ENCODE measurements at regions not wholly inside any gene's neighbourhood (a gene's known extent, or its start where the extent isn't known, plus 50 kb on each side); places are given as distances from the start of the nearest gene placed in this dataset.
A peak's percentile ranks its signal among the peaks of the same experiment; 100 is the strongest.

DNA sequence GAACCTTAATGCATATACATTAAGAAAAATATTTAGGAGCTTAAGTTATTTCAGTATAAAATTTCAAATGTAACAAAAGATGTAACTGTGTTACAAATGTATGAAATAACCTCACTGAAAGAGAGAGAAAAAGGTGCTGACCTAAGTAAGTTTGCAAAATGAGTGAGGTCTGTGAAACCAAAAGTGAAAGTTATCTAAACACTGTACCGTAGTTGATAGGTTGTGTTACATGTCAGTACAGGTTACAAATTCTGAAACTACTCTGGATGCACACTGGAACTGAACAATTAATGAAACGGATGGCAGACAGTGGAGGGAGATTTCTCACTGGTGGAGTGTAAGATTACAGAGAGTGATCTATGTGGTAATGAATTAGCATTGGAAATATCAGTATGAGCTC, 420.7 kb downstream of the ZNF385D start:
- Histone ChIP-seq H3K27me3 (no peaks in the 10 kb centered on the region), H3K4me1 (ENCODE audit: low read depth) (peaks cover 5% of the 10 kb centered on the region), H3K36me3 (no peaks in the 10 kb centered on the region), H3K9me3 (ENCODE audit: low read depth) (no peaks in the 10 kb centered on the region), H3K4me3 (no peak overlapping the region), H3K27ac (no peak overlapping the region)
- TF ChIP-seq, protein P1, sequence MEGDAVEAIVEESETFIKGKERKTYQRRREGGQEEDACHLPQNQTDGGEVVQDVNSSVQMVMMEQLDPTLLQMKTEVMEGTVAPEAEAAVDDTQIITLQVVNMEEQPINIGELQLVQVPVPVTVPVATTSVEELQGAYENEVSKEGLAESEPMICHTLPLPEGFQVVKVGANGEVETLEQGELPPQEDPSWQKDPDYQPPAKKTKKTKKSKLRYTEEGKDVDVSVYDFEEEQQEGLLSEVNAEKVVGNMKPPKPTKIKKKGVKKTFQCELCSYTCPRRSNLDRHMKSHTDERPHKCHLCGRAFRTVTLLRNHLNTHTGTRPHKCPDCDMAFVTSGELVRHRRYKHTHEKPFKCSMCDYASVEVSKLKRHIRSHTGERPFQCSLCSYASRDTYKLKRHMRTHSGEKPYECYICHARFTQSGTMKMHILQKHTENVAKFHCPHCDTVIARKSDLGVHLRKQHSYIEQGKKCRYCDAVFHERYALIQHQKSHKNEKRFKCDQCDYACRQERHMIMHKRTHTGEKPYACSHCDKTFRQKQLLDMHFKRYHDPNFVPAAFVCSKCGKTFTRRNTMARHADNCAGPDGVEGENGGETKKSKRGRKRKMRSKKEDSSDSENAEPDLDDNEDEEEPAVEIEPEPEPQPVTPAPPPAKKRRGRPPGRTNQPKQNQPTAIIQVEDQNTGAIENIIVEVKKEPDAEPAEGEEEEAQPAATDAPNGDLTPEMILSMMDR (IDR thresholded peaks at IDR 0.05; ENCODE audit: low read depth, low read length): no peak
- peak in 1 of 2 donors; percentile 7 for DNase-seq (ENCODE audit: low read depth in 1 of 2, low spot score in 1 of 2)

DNA sequence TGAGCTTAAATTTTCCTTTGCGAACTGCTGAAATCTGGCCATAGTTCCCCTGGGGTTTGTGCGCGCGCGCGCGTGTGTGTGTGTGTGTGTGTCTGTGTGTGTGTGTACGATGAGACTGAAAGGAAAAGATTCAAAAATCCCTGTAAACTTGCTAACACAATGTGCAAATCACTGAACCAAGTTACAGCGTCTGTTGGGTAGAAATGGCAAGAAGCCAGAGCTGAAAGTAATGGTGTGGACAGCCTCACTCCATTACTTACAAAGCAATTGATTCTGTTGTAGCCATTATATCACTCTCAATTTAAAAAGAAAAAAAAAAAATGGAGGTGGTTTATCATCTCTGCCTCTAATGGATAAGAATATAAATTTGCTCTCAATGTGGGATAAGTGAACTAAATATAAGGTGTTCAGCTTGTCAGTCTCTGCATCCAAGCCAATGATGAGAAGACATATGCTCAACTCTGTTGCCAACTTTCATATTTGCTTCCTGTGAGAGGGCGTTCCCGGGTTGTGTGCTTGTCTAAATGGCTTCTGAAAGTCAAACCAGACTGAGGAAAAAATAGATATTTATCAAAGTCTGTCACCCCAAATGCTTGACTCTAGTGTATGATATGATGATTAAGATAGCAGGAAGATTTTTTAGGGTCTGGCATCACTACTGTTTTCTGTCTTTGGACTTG, 422.2 kb downstream of the ZNF385D start:
- Histone ChIP-seq H3K4me3 (no peak overlapping the region), H3K4me1 (ENCODE audit: low read depth) (peaks cover 5% of the 10 kb centered on the region), H3K27ac (no peak overlapping the region), H3K27me3 (no peaks in the 10 kb centered on the region), H3K36me3 (no peaks in the 10 kb centered on the region), H3K9me3 (ENCODE audit: low read depth) (no peaks in the 10 kb centered on the region)
- peak in 1 of 2 donors; percentile 12 for DNase-seq (ENCODE audit: low read depth in 1 of 2, low spot score in 1 of 2)
- TF ChIP-seq, protein P1 (IDR thresholded peaks at IDR 0.05; ENCODE audit: low read depth, low read length): no peak

DNA sequence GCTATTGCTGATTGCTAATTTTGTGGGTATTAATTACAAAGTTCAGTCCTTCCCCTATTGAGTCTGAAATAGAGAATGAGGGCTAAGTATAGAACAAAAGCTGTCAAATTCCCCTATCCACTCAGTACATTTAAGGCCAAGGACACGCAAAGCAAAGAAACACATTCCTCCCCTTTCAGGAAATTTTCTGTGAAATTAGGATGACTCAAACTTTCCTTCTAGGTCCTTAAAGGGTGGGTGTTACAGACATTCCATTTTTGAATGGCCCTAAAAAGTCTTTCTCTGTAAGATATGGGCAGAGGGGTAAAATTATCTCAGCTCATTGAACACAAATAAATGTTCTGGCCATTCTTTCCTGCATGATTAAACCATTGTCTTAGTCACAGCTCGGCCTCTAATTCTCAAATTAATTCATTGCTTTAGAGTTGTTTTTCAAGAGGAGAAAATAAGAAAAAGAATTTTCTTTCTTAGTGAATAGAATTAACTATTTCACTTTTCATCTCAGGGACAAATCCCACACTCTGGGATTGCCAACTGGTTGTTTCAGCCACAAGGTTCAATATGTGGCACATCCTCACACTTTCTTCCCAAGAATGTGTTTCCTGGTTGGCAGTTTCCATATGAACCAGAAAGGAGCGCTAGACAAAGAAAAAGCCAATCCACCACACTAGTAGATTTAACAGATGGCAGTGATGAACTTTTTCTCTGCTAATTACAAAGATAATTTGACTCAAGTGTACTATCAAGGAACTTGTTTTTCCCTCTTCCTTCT, 424.1 kb downstream of the ZNF385D start:
- TF ChIP-seq, protein P1 (IDR thresholded peaks at IDR 0.05; ENCODE audit: low read depth, low read length): no peak
- Histone ChIP-seq H3K27ac (no peak overlapping the region), H3K4me3 (no peak overlapping the region), H3K27me3 (no peaks in the 10 kb centered on the region), H3K9me3 (ENCODE audit: low read depth) (no peaks in the 10 kb centered on the region), H3K36me3 (no peaks in the 10 kb centered on the region), H3K4me1 (ENCODE audit: low read depth) (peaks cover 5% of the 10 kb centered on the region)
- DNase-seq (ENCODE audit: low read depth in 1 of 2, low spot score in 1 of 2): peak in 1 of 2 donors; percentile 75

DNA sequence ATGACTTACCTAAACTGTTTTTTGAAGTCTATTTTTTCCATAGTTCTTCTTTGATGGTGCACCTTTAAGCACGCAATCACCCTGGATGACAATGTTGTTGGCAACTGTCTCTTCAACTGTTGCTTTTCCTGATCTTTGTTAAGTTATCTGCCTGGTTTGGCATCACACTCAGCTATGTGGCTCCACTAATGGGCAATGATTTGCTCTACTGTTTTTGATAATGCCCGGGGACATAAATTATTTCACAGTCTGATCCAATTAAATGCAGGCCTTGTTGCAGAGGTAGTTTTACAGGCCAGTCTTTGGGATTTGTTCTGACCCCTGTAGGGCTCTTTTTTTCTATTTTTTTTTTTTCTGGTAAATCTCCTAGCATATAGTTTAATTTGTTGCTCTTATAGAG, 436.3 kb downstream of the ZNF385D start:
- Histone ChIP-seq H3K4me3 (no peak overlapping the region), H3K9me3 (ENCODE audit: low read depth) (no peaks in the 10 kb centered on the region), H3K36me3 (no peaks in the 10 kb centered on the region), H3K4me1 (ENCODE audit: low read depth) (no peaks in the 10 kb centered on the region), H3K27me3 (no peaks in the 10 kb centered on the region), H3K27ac (no peak overlapping the region)
- TF ChIP-seq, protein P1 (IDR thresholded peaks at IDR 0.05; ENCODE audit: low read depth, low read length): no peak
- DNase-seq (ENCODE audit: low read depth in 1 of 2, low spot score in 1 of 2): no peak

DNA sequence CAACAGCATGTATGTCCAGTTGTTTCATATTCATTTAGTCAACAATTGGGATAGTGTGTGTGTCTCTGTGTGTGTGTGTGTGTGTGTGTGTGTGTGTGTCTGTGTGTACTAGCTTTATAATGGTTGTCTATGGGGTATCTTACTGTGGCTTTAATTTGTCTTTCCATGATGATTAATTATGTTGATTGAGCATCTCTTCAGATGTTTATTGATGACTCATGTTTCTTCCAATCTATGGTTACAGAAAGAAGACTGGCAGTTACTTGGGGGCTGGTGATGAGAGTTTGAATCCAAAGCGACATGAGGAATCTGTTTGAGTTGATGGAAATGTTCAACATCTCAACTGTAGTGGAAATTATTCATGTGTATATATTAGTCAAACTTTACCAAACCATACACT, 440.1 kb downstream of the ZNF385D start:
- TF ChIP-seq, protein P1 (IDR thresholded peaks at IDR 0.05; ENCODE audit: low read depth, low read length): no peak
- Histone ChIP-seq H3K27ac (no peak overlapping the region), H3K4me1 (ENCODE audit: low read depth) (no peaks in the 10 kb centered on the region), H3K4me3 (no peak overlapping the region), H3K27me3 (no peaks in the 10 kb centered on the region), H3K36me3 (no peaks in the 10 kb centered on the region), H3K9me3 (ENCODE audit: low read depth) (no peaks in the 10 kb centered on the region)
- no peak for DNase-seq (ENCODE audit: low read depth in 1 of 2, low spot score in 1 of 2)
